ENCODE measurements at regions not wholly inside any gene's neighbourhood (a gene's known extent, or its start where the extent isn't known, plus 50 kb on each side); places are given as distances from the start of the nearest gene placed in this dataset.
"Not testable (repeated sequence)": the region's sequence is repeated elsewhere in the genome, so short reads cannot be mapped to it uniquely, and the experiment has no call there.

DNA sequence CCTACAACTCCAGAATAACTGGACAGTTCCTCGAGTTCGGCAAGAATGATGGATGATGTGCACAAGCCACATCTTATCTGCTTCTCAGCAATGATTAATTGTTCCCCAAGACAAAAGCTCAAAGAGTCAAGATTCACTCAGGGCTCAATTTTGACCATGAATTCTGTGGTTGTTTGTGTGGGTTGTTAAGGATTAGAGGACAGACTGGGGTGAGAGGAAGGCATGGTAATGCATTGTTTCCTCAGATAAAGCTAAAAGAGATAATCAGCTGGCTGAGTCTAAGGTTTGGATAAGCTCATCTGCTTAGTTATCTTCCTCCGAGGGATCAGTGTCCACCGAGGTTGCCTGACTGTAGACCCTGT is 161.0 kb downstream of the CPEB2 start:
- DNase-seq = no peak

DNA sequence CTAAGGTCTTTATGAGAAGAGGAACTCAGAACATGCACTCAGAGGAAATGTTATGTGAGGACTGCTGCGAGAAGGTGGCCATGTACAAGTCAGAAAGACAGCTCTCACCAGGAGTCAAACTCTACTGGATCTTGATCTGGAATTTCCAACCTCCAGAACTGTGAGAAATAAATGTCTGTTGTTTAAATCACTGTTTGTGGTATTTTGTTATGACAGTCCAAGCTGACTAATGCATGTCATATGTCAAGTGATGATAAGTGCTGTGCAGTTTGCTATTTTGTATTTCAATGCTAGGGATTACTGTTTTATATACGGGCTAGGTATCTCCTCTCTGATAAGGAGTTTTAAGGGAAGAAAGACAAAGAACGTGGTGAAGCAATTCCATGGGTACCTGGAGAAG is 162.3 kb downstream of the CPEB2 start:
- DNase-seq = no peak

DNA sequence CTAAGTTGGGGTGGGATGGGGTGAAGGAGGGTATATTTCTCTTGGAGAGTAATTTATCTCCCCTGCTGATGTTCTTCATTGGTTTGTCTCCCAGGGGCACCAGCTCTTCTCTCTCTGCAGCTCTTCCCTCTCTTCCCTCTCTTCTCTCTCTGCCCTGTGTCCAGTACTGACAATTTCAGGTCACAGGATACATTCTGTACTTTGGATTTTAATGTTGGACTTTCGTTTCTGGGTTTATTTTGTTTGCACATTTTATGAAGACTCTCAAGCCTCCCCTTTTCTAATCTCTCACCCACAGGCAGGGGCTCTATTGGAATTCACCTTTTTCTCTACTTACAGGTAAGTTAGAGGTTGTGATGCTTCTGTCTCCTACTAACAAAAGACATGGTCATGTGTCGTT is 165.5 kb downstream of the CPEB2 start:
- no peak for DNase-seq

DNA sequence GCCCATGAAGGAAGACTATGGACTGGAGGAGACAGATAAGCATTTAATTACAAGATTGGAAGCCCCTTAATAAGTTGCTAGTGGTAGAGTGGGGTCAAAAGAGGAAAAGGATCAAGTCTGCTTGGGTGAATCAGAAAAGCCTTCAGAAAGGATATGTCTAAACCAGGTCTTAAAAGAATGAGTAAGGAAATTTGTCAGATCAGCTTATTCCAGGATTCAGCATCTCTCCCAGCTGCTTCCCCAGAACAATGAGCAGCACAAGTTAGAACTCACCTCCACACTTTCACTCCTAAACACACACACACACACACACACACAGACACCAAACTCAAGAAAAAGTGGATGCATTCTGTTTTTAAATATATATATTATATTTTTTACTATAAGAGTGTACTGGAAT is 166.5 kb downstream of the CPEB2 start:
- no peak for DNase-seq

DNA sequence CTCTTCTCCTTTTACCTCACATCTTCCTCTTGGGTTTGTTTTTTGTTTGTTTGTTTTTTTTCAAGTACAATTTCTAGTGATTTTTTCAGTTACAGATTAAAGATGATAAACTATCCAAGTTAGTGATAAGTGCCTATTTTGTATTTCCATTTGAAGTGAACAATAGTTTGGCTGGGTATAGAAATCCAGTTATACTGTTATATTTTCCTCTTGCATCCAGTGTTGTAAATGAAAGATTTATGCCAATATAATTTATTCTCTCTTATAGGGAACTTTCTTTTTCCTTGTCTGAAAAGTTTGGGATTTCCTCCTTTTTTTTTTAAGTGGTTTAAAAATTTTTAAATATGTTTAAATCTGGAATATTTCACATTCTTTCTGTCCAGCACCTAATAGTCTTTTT is 169.4 kb downstream of the CPEB2 start:
- no peak for DNase-seq

DNA sequence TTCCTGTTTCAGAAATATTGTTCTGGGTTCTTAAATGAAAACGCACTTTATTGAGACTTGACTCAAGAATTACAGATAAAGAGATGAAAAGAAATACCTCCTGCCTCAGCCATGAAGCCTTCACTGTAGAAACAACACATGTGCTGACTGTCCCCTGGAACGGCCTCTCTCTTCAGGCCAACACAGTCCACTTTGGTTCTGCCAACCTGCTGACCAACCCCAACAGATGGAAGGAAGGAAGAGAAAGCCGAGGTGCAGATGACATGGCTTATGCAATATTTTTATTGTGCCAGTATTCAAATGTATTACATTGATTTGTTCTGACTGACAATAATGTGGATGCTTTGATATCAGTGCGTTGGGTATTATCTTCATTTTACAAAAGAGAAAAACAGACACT is 171.0 kb downstream of the CPEB2 start:
- DNase-seq = no peak

DNA sequence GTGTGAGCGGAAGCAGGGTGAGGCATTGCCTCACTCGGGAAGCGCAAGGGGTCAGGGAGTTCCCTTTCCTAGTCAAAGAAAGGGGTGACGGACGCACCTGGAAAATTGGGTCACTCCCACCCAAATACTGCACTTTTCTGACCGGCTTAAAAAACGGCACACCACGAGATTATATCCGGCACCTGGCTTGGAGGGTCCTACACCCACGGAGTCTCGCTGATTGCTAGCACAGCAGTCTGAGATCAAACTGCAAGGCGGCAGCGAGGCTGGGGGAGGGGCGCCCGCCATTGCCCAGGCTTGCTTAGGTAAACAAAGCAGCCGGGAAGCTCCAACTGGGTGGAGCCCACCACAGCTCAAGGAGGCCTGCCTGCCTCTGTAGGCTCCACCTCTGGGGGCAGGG is 171.9 kb downstream of the CPEB2 start:
- not testable (repeated sequence) for DNase-seq

DNA sequence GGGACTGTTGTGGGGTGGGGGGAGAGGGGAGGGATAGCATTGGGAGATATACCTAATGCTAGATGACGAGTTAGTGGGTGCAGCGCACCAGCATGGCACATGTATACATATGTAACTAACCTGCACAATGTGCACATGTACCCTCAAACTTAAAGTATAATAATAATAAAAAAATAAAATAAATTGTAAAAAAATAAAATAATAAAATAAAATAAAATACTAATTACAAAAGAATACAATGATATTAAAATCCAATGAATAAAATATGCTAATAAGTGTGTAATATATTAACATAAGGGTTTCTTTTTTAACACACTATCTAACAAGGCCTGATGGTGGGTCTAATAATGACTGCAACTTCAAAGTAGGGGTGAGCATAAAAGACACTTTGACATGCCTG is 177.6 kb downstream of the CPEB2 start:
- DNase-seq = not testable (repeated sequence)

DNA sequence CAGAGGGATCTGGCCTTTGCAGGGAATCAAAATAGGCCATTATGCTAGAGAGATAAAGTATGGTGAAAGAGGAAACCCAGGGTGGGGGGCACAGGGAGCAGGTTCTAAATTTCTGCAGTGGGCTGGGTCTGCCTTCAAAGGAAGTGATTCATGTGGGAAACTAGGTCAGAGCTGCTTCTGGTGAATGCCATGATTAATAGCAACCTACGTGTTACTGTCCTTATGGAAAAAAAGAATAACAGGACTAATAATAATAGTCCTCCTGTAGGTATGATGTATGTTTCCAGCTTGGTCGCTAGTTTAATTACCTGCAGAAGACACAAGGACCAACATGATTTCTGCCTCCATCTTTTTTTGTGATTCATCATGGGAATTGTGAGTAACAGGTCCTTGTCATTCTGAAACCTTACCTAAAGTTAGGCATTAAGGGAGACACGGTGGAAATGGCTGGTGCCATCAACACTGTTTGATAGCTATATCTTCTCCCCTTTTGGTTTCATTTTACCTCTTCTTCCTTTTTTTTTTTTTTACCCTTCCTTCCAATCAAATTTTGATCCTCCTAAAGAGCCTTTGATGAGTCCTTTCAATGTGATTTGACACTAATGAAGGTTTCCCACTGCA is 180.4 kb downstream of the CPEB2 start:
- DNase-seq = peak; percentile 25 to 29

DNA sequence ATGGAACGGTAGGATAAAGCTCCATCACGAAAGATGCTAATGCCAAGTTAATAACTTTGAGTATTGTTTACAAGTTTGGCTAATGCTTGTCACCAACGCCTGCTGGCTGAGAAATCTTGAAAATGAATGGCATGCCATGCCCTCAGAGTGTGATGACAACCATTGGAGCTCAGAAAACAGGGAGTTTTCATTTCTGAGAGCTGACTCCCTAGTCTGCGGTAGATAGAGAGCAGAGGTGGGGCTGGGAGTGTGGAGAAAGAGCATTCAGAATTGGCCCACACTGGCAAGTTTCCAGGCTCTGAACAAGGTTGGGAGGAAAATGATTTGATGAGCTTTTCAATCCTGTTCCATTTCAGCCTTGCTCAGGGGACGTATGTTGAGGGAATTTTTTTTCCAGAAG is 183.9 kb downstream of the CPEB2 start:
- no peak for DNase-seq

DNA sequence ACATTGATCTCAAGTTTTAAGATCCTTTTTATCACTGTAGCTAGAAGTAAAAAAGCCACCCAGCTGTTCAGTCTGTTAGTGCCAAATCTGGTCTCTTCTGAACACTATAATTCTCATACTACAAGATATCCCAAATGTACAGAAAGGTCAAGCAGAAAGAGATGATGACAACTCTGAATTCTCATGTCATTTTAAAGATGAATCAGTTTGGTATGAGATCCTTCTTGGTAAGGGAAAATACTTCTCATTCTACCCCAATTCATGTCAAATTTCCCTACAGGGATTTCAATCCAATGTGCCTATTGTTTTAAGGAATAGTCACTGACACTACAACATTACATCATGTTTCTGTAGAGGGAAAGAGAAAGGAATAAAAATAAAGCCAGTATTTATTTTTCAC is 184.5 kb downstream of the CPEB2 start:
- DNase-seq = no peak

DNA sequence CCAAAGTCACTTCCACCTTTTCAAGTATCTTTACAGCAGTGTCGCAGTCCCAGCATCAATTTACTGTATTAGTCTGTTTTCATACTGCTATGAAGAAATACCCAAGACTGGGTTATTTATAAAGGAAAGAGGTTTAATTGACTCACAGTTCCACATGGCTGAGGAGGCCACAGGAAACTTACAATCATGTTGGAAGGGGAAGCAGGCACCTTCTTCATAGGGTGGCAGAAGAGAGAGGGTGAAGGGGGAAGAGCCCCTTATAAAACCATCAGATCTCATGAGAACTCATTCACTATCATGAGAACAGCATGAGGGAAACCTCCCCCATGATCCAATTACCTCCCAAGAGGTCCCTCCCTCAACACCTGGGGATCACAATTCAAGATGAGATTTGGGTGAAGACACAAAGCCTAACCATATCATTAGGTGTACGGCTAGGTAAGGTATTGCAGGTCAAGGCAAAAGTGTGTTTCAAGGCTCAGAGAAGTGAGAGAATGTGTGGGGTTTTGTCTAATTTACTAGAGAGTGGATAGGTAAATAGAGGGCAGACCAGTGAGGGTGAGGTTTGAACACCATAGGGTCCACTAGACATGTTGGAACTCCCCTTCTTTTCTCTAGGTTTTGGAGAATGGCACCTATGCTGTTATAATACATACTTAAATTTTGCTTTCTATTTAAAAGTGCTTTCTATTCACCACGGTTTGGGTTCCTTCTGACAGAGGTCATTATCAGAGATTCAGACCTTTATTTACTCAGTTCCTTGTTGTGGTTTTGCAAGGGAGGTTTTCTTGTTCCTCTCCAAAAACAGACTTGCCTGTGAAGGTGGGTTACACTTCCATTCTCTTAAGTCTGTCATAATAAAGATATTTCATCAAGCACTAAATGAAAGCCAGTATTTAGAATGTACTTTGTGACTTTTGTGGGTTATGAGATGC is 186.6 kb downstream of the CPEB2 start:
- no peak for DNase-seq

DNA sequence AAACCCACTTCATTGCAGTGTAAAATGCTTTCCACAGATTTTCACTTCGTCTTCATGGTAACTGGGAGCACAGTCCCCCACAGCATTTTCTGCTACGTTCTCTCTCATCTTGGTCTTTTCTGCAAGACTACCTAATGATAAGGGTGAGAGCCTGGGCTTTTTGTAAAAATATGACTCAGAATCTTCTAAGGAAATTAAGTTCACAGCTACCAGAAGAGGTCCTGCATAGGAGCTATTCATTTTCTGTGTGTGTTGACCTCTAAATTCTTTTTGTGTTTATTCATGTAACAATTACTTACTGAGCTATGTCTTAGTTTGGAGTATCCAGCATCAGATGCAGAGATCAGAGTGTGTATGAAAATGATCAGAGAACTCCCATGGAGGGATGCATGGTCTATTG is 192.2 kb downstream of the CPEB2 start:
- DNase-seq = no peak

DNA sequence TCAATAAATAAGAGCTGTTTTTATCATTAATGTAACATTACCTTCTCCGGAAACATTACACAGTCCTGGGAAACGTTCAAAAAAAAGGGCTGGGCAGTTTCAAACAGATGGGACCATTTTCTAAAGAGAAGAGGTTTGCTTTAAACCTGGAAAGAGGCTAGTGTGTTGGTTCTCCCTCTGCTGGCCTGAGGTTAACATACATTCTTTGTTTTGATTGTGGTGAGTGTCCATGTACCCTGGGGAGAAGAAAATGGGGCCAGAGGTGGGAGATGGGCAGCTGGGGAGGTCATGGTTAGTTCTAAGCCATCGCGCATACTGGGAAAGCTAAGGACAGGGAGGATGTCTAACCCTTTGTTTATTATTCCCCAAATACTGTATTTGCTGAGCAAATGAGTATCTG is 194.7 kb downstream of the CPEB2 start:
- no peak for DNase-seq

DNA sequence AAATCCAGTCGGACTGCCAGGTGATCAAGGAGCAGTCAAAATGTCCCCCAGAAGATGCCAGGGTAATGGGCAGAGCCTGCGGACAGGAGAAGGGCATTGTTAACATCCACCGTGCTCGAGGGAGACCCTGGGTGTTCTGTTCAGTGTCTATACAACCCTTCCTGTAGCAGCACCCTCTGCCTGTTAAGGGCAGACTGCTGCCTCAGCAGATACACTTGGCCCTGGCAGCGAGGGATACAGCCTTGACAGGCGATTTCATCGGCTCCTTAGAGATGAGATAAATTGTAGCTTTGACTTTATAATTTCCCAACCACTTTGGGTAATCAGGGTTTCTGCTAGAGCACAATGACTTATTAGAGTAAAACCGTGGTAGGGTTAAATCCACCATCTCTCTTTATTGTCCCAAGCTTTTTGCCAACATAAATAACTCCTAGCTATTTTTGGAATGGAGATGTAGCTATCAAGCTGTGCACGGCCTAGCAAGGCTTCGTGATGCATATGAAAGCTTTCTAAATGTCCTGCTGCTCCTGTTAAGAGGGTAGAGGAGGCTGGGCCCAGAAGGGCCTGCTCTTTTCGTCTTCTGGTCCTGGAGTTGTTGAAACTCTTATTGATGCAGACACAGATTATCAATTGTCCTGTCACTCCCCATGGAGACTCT is 195.9 kb downstream of the CPEB2 start:
- no peak for DNase-seq

DNA sequence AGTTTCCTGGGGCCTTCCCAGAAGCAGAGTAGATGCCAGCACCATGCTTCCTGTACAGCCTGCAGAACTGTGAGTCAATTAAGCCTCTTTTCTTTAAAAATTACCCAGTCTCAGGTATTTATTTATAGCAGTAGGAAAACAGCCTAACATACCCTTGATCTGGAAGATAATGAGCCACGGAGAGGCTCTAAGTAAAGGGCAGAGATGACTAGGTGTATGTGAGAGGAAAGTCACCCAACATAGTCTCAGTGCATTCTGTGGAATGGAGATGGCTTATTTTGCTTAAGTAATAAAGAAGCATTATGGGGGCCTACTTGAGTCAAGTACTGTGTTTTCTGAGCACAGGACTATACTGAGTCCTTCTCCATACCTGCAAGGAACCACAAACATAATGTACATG is 199.5 kb downstream of the CPEB2 start:
- no peak for DNase-seq

DNA sequence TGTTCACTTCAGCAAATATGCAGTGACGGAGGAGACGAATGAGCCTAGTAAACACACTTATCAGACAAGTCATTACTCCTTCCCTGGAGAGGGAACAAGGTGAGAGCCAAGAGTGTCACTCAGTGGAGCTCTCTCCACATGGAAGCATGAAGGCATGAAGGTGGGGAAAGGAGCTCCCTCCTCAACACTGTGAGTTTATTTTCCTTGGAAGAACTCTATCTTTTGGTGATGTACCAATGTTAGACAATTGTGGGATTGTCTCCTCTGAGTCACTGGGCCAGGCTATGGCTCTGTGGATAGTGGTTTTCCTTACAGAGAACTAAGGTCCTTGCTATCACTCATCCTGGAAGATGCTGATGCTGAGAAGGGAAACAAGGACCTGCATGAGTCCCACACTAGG is 200.2 kb downstream of the CPEB2 start:
- DNase-seq = no peak

DNA sequence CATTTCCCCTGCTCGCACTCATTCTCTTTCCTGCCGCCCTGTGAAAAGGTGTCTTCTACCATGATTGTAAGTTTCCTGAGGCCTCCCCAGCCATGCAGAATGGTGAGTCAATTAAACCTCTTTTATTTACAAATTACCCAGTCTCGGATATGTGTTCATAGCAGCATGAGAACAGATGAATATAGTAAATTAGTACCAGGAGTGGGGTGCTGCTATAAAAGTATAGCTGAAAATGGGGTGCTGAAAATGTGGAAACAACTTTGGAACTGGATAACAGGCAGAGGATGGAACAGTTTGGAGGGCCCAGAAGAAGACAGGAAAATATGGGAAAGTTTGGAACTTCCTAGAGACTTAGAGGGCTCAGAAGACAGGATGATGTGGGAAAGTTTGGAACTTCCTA is 204.2 kb downstream of the CPEB2 start:
- DNase-seq = not testable (repeated sequence)

DNA sequence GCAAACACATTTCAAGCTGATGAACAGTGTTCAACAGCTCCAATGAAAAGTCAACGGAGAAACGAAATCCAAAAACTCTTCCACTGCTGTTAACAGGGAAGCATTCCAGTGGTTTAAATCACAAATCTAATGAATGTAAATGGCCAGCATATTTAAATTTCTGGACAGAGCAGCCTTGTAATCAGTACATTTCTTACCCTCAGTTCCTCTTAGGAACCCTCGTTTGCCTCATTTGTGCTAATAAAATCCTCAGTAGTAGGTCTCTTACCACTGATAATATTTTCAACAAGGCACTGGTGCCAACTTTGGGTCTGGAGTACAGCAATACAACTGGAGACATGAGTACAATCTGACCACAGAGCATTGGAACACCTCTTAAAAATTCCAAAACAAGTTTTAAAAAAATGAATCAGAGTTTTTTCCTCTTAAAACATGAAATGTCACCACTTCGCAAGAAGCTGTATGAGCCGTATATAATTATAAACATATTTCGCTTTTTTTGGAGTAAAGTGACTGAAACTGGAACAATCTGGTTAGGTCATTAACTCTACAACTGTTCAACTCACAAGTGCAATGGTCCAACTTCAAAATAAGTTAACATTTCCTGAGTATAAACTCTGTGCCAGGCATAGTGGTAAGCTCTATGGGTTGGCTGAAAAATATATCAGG is 211.2 kb downstream of the CPEB2 start:
- no peak for DNase-seq

DNA sequence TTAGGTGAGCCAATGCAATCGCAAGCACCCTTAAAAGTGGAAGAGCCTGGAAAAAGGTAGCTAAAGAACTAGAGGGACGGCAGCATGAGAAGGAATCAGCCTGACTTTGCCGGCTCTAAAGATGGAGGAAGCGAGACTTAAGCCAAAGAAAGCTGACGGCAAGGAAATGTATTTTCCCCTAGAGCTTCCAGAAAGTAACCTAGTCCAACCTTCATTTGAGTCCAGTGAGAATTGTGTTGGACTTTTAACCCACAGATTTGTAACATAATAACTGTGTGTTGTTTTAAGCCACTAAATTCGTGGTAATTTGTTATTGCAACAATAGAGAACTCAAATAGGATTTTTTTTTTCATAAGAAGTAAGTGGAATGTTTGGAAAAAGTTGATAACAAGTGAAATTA is 212.7 kb upstream of the C1QTNF7 start:
- DNase-seq = no peak

DNA sequence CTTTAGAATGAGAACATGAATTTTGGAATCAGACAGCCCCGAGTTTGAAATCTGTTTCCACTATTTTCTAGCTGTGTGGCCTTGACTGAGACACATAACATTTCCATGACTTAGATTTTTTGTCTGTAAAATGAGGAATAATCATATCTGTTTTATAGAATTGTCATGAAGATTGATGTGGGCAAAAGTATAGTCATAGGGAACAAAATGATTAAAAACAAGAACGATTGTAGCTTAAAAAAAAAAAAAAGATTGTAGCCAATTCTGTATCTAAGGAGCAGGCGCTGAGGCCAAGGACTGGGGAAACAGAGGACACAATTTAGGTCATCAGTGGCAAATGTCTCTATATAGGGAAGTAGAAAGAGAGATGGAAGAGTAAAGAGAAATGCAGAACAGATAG is 201.6 kb upstream of the C1QTNF7 start:
- no peak for DNase-seq

DNA sequence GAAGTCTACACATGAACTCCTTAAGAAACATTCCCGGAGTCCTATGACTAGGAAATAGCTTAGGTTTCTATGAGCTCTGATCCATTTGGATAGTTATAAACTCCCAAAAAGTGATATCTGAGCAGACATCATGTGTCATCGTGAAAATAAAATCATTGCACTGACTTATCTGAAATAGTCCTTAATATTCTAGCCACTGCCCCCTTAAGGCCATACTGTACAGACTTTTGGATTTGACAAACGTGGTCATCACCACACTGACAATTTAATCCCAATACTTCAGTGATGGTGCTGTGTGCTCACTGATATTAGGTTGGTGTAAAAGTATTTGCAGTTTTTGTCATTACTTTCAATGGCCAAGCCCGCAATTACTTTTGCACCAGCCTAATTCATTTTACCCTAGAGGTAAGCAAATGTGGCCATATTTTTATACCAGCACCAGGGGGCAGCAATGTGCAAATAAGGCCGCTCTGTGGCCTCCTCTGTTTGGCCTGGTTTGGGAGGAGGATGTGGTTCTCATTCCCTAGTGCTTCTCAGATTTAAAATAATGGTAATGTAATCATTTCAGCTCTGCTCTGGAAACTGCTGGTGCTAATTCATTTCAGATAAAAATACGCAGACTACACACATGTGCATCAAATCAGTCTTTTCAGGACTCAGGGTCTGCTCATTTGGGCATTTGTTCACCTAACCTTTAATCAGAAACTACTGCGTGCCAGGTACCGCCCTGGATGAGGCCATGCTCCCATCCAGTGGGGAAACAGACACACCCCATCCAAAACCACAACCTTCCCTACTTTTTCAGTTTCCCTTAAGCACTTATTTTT is 196.4 kb upstream of the C1QTNF7 start:
- peak; percentile 78 to 81 for DNase-seq
